Subcutaneous abdominal adipose tissue (tissue), 5 donors: ENCODE measurements at regions not wholly inside any gene's neighbourhood (a gene's known extent, or its start where the extent isn't known, plus 50 kb on each side); places are given as distances from the start of the nearest gene placed in this dataset.
A peak's percentile ranks its signal among the peaks of the same experiment; 100 is the strongest.

ENCODE experiments used
- H3K27ac ChIP-seq: one replicate; pipeline ENCODE4 v1.7.0; 2013; ENCODE audit warnings: low read depth, mild to moderate bottlenecking, inconsistent platforms, low read length, moderate library complexity
- H3K27me3 ChIP-seq, 5 donors: one replicate each; pipeline ENCODE4 v1.7.0; 2013; ENCODE audit warnings: low read length in 5 of 5, inconsistent platforms in 1 of 5; ENCODE audit not compliant: control insufficient read depth in 5 of 5, insufficient read depth in 4 of 5
- H3K36me3 ChIP-seq, 5 donors: one replicate each; pipeline ENCODE4 v1.7.0; 2013; ENCODE audit warnings: low read length in 5 of 5; ENCODE audit not compliant: control insufficient read depth in 5 of 5, insufficient read depth in 5 of 5
- H3K4me1 ChIP-seq, 5 donors: one replicate each; pipeline ENCODE4 v1.7.0; 2013; ENCODE audit warnings: low read length in 5 of 5, mild to moderate bottlenecking in 3 of 5, moderate library complexity in 1 of 5; ENCODE audit not compliant: control insufficient read depth in 5 of 5, insufficient read depth in 5 of 5
- H3K4me3 ChIP-seq, 5 donors: one replicate each; pipeline ENCODE4 v1.7.0; 2013; ENCODE audit warnings: low read length in 5 of 5, low read depth in 1 of 5
- H3K9ac ChIP-seq, 5 donors: one replicate each; pipeline ENCODE4 v1.7.0; 2013; ENCODE audit warnings: low read length in 5 of 5, mild to moderate bottlenecking in 4 of 5, moderate library complexity in 3 of 5
- H3K9me3 ChIP-seq, 5 donors: one replicate each; pipeline ENCODE4 v1.7.0; 2013; ENCODE audit warnings: low read length in 5 of 5; ENCODE audit not compliant: control insufficient read depth in 5 of 5
- donor health status: healthy.
- donor health status: healthy.
- donor health status: healthy.
- donor health status: healthy.
- donor health status: healthy.

GRCh38 chr10:29130190-29130673 is 158.6 kb upstream of the LYZL1 start:
- Histone ChIP-seq H3K9ac (no peak overlapping the region), H3K36me3 (no peaks in the 10 kb centered on the region), H3K4me1 (peaks cover 0 to 23% (median 16%) of the 10 kb centered on the region in 5 donors), H3K9me3 (no peaks in the 10 kb centered on the region), H3K4me3 (no peak overlapping the region), H3K27ac (no peak overlapping the region), H3K27me3 (no peaks in the 10 kb centered on the region)

GRCh38 chr10:29131952-29132547 is 156.8 kb upstream of the LYZL1 start:
- Histone ChIP-seq H3K9me3 (no peaks in the 10 kb centered on the region), H3K27me3 (no peaks in the 10 kb centered on the region), H3K4me1 (peaks cover 0 to 15% (median 10%) of the 10 kb centered on the region in 5 donors), H3K9ac (peak overlapping the region in 1 of 5 donors; percentile 4), H3K27ac (no peak overlapping the region), H3K36me3 (no peaks in the 10 kb centered on the region), H3K4me3 (no peak overlapping the region)

DNA sequence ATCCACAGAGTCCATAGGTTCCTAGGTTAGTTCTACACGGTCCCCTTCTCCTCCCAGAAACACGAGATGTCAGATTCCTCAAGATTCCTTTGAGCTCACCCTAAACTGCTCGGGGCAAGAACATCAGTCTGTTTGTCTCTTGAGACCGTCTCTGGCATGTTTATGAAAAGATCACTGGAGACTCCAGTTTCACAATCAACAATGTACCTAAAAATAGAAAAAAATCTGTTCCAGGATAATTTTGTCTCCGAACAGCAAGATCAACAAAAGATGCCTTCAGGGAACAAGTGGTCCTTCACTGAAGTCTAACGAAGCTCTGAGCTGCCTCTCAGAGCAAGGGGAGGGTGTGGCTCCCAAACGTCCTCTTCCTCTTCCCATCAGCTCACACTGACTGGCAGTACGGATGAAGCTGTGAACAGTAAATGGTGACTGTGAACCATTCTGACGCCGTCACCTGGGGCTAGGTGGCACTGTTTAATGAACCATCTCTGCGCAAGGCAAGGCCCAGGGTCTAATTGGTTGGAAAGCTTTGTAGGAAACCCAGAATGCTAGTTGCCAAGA is 156.2 kb upstream of the LYZL1 start:
- Histone ChIP-seq H3K27me3 (no peaks in the 10 kb centered on the region), H3K4me3 (no peak overlapping the region), H3K4me1 (peaks cover 0 to 10% (median 6%) of the 10 kb centered on the region in 5 donors), H3K27ac (no peak overlapping the region), H3K9me3 (no peaks in the 10 kb centered on the region), H3K36me3 (no peaks in the 10 kb centered on the region), H3K9ac (peak overlapping the region in 1 of 5 donors; percentile 4)

DNA sequence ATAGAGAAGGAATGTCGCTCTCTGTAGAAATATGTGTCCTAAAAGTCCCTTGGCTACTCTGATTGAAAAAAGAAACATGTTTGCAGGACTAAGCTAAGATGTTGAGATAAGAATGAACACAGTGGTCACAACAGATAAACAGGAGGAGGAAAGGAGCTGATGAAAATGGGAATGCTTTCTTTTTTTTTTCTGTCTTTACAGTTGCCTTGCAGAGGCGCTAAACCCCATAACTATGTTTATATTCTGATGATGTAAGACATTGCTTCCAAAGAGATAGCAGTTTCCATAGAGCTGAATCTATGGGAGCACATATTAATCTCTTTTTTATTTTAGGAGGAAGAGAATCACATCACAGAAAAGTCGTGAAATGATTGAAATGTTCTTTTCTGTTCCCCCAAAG is 153.5 kb upstream of the LYZL1 start:
- H3K4me3 ChIP-seq = no peak overlapping the region
- no peak overlapping the region for H3K9ac ChIP-seq
- no peak overlapping the region for H3K27ac ChIP-seq
- H3K9me3 ChIP-seq = no peaks in the 10 kb centered on the region
- peaks cover 0 to 10% (median 6%) of the 10 kb centered on the region in 5 donors for H3K4me1 ChIP-seq
- H3K36me3 ChIP-seq = no peaks in the 10 kb centered on the region
- H3K27me3 ChIP-seq = no peaks in the 10 kb centered on the region

DNA sequence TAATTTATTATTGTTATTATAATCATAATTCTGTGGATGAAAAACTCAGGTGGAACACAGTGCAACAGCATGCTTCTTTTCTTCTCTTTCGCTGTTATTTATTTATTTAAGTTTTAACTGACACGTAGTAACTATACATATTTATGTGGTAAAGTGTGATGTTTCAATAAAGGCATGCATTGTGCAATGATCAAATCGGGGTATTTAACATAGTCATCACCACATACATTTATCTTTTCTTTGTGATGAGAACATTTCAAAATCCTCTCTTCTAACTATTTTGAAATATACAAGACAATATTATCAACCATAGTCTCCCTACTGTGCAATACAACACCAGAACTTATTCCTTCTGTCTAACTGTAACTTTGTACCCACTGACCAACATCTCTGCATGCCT is 152.5 kb upstream of the LYZL1 start:
- Histone ChIP-seq H3K9ac (no peak overlapping the region), H3K36me3 (no peaks in the 10 kb centered on the region), H3K4me3 (no peak overlapping the region), H3K9me3 (no peaks in the 10 kb centered on the region), H3K4me1 (peaks cover 0 to 10% (median 6%) of the 10 kb centered on the region in 5 donors), H3K27me3 (no peaks in the 10 kb centered on the region), H3K27ac (no peak overlapping the region)

- Histone ChIP-seq H3K27me3 (peaks cover 0 to 7% (median 0%) of the 10 kb centered on the region in 5 donors), H3K9ac (no peak overlapping the region), H3K27ac (no peak overlapping the region), H3K4me1 (no peaks in the 10 kb centered on the region), H3K36me3 (no peaks in the 10 kb centered on the region), H3K9me3 (no peaks in the 10 kb centered on the region), H3K4me3 (no peak overlapping the region)
Observed at GRCh38 chr10:29140151-29140550, 148.7 kb upstream of the LYZL1 start.

GRCh38 chr10:29140991-29141390 is 147.9 kb upstream of the LYZL1 start:
- Histone ChIP-seq H3K36me3 (no peaks in the 10 kb centered on the region), H3K27ac (no peak overlapping the region), H3K27me3 (peaks cover 0 to 7% (median 0%) of the 10 kb centered on the region in 5 donors), H3K9ac (no peak overlapping the region), H3K4me3 (no peak overlapping the region), H3K4me1 (no peaks in the 10 kb centered on the region), H3K9me3 (no peaks in the 10 kb centered on the region)

DNA sequence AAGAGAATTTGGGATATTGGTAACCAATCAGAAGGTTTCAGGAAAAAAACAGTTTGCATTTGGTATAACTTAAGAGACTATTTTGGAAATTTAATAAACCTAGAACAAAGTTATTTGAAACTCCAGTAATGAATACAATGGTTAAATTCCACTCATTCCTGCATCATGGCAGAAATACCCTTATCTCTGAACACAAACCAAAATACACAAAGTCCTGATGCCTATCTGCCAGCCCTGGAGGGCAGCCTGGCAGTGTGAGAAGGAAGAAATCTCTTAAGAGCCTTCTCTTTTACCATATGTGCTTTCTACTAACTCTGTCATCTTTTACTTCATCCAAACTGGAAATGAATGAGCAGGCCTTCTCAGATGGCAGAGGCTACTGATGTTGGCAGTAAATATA is 147.1 kb upstream of the LYZL1 start:
- Histone ChIP-seq H3K27me3 (peaks cover 0 to 7% (median 0%) of the 10 kb centered on the region in 5 donors), H3K27ac (no peak overlapping the region)

DNA sequence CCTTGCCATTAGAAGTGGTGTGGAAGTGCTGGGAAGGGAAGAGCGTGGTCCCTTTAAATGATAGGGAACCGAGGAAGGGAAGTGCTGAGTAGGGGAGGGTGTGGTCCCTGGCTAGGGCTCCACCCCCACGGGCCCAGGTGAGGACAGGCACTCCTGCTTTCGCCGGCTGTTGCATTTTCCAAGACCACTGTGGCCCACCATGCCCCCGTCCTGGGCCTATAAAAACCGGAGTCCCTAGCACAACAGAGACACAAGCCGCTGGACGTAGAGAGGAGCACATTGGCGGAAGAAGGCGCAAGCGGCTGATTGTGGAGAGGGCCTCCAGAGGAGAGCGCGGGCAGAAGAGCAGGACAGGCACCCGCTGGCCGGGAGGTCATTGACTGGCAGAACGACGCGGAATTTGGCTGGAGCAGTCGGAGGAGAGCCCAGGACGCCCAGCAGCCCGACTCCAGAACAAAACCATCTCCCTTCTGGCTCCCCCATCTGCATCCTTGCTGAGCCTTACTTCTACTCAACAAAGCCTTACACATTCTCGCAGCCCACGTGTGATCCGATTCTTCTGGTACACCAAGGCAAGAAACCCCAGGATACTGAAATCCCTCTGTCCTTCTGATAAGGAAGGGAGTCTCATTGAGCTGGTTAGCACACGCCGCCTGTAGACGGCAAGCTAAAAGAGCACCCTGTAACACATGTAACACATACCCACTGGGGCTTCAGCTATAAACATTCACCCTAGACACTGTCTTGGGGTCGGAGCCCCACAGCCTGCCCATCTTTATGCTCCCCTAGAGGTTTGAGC is 146.2 kb upstream of the LYZL1 start:
- no peak overlapping the region for H3K4me3 ChIP-seq
- no peaks in the 10 kb centered on the region for H3K9me3 ChIP-seq
- H3K27me3 ChIP-seq = peaks cover 0 to 7% (median 0%) of the 10 kb centered on the region in 5 donors
- no peak overlapping the region for H3K27ac ChIP-seq
- H3K36me3 ChIP-seq = no peaks in the 10 kb centered on the region
- no peak overlapping the region for H3K9ac ChIP-seq
- no peaks in the 10 kb centered on the region for H3K4me1 ChIP-seq

More for the DNA sequence above, 147.1 kb upstream of the LYZL1 start:
- Histone ChIP-seq H3K9me3 (no peaks in the 10 kb centered on the region), H3K9ac (no peak overlapping the region), H3K4me1 (no peaks in the 10 kb centered on the region), H3K36me3 (no peaks in the 10 kb centered on the region), H3K4me3 (no peak overlapping the region)

GRCh38 chr10:29144126-29144525 is 144.7 kb upstream of the LYZL1 start:
- H3K27ac ChIP-seq = no peak overlapping the region
- H3K4me1 ChIP-seq = no peaks in the 10 kb centered on the region
- peaks cover 0 to 7% (median 0%) of the 10 kb centered on the region in 5 donors for H3K27me3 ChIP-seq
- no peaks in the 10 kb centered on the region for H3K9me3 ChIP-seq
- H3K36me3 ChIP-seq = no peaks in the 10 kb centered on the region
- no peak overlapping the region for H3K9ac ChIP-seq
- H3K4me3 ChIP-seq = no peak overlapping the region
